GM18499 (cell line): ENCODE measurements at regions not wholly inside any gene's neighbourhood (a gene's known extent, or its start where the extent isn't known, plus 50 kb on each side); places are given as distances from the start of the nearest gene placed in this dataset.
"Not testable (repeated sequence)": the region's sequence is repeated elsewhere in the genome, so short reads cannot be mapped to it uniquely, and the experiment has no call there.

Experiments
- ATAC-seq: cut with Tn5 transposase; IDR thresholded peaks from one replicate; pipeline ENCODE4 v1.9.1; 2021; ENCODE audit warnings: moderate number of reproducible peaks; ENCODE audit not compliant: insufficient read depth, unreplicated experiment

GRCh38 chr11:92588393-92588792 is 363.8 kb downstream of the FAT3 start:
- no peak for ATAC-seq

GRCh38 chr11:92589512-92589911 is 364.9 kb downstream of the FAT3 start:
- no peak for ATAC-seq

GRCh38 chr11:92591521-92591920 is 366.9 kb downstream of the FAT3 start:
- ATAC-seq: no peak

GRCh38 chr11:92594251-92594650 is 369.6 kb downstream of the FAT3 start:
- ATAC-seq: no peak

GRCh38 chr11:92595052-92595451 is 370.4 kb downstream of the FAT3 start:
- ATAC-seq: no peak

- ATAC-seq: no peak
These were observed 372.1 kb downstream of the FAT3 start for GRCh38 chr11:92596596-92597317.

- no peak for ATAC-seq
These were observed 368.4 kb upstream of the MTNR1B start for GRCh38 chr11:92601048-92601447.

GRCh38 chr11:92605667-92606066 is 363.8 kb upstream of the MTNR1B start:
- no peak for ATAC-seq

- ATAC-seq: no peak
These were observed 361.3 kb upstream of the MTNR1B start for GRCh38 chr11:92607969-92608722.

- no peak for ATAC-seq
These were observed 358.3 kb upstream of the MTNR1B start for GRCh38 chr11:92611157-92611556.

GRCh38 chr11:92618020-92618419 is 351.4 kb upstream of the MTNR1B start:
- not testable (repeated sequence) for ATAC-seq

GRCh38 chr11:92623055-92623454 is 346.4 kb upstream of the MTNR1B start:
- no peak for ATAC-seq

GRCh38 chr11:92625894-92626293 is 343.6 kb upstream of the MTNR1B start:
- no peak for ATAC-seq

GRCh38 chr11:92626624-92627023 is 342.8 kb upstream of the MTNR1B start:
- ATAC-seq: no peak

GRCh38 chr11:92627615-92628256 is 341.7 kb upstream of the MTNR1B start:
- no peak for ATAC-seq

GRCh38 chr11:92628401-92629292 is 340.8 kb upstream of the MTNR1B start:
- no peak for ATAC-seq

- no peak for ATAC-seq
These were observed 337.0 kb upstream of the MTNR1B start for GRCh38 chr11:92632495-92632894.

- no peak for ATAC-seq
These were observed 335.6 kb upstream of the MTNR1B start for GRCh38 chr11:92633820-92634219.

GRCh38 chr11:92636543-92637188 is 332.8 kb upstream of the MTNR1B start:
- no peak for ATAC-seq

- ATAC-seq: no peak
These were observed 330.8 kb upstream of the MTNR1B start for GRCh38 chr11:92638678-92639077.
